ENCODE measurements at regions not wholly inside any gene's neighbourhood (a gene's known extent, or its start where the extent isn't known, plus 50 kb on each side); places are given as distances from the start of the nearest gene placed in this dataset.
A peak's percentile ranks its signal among the peaks of the same experiment; 100 is the strongest.

GRCh38 chr4:178314287-178314686 lies 872.0 kb upstream of the AGA start:
- peaks cover 0 to 1% of the 10 kb centered on the region in 2 donors for H3K36me3 ChIP-seq (replicated peaks in 1 of 2; ENCODE audit: control insufficient read depth in 2 of 2, insufficient read depth in 2 of 2, low read length in 2 of 2)
- no peak overlapping the region for H2BK120ac ChIP-seq (ENCODE audit: low read depth, low read length)
- no peak overlapping the region for H2BK15ac ChIP-seq (ENCODE audit: low read length)
- H2AFZ ChIP-seq (ENCODE audit: low read length): no peak overlapping the region
- H3K18ac ChIP-seq (ENCODE audit: low read length): no peak overlapping the region
- H3K4me3 ChIP-seq (ENCODE audit: low read length in 2 of 2): no peak overlapping the region
- no peak for DNase-seq (ENCODE audit: low spot score)
- H3K23ac ChIP-seq (ENCODE audit: low read depth, low read length, poor library complexity): no peak overlapping the region
- H3K27me3 ChIP-seq (ENCODE audit: control insufficient read depth in 3 of 3, insufficient read depth in 3 of 3, low read depth in 1 of 3, low read length in 3 of 3): no peaks in the 10 kb centered on the region
- H3K4ac ChIP-seq (ENCODE audit: low read length): no peak overlapping the region
- peaks cover 0 to 3% of the 10 kb centered on the region in 2 donors for H3K4me1 ChIP-seq (ENCODE audit: control insufficient read depth in 2 of 2, insufficient read depth in 1 of 2, low read depth in 1 of 2, low read length in 2 of 2)
- H4K91ac ChIP-seq (ENCODE audit: low read depth, low read length, poor library complexity): no peak overlapping the region
- H3K27ac ChIP-seq (replicated peaks; ENCODE audit: low read length): no peak overlapping the region
- H3K9ac ChIP-seq (ENCODE audit: low read depth, low read length, poor library complexity): no peak overlapping the region
- H4K8ac ChIP-seq (ENCODE audit: low read depth, low read length): no peak overlapping the region
- H3K79me1 ChIP-seq (ENCODE audit: low read depth, low read length): no peaks in the 10 kb centered on the region
- peaks cover 0 to 2% of the 10 kb centered on the region in 2 donors for H3K9me3 ChIP-seq (replicated peaks in 1 of 2; ENCODE audit: control insufficient read depth in 2 of 2, insufficient read depth in 1 of 2, low read depth in 1 of 2, low read length in 2 of 2)
- no peak overlapping the region for H2AK5ac ChIP-seq (ENCODE audit: low read depth, low read length)
- H3K14ac ChIP-seq (ENCODE audit: low read length): no peak overlapping the region
- no CpG with 5 or more reads among the region's 3 CpGs for WGBS, 2 donors (ENCODE audit: extremely low coverage in 2 of 2, insufficient read length in 2 of 2, insufficient replicate concordance in 1 of 2)
- no peak overlapping the region for H2BK5ac ChIP-seq (ENCODE audit: low read length)
- H2BK12ac ChIP-seq (ENCODE audit: low read length): no peak overlapping the region
- H3K4me2 ChIP-seq (ENCODE audit: insufficient read depth, low read length, poor library complexity, severe bottlenecking): no peak overlapping the region

- Histone ChIP-seq H3K27ac (replicated peaks; ENCODE audit: low read length) (no peak overlapping the region), H4K91ac (ENCODE audit: low read depth, low read length, poor library complexity) (no peak overlapping the region), H3K4me2 (ENCODE audit: insufficient read depth, low read length, poor library complexity, severe bottlenecking) (no peak overlapping the region), H2BK15ac (ENCODE audit: low read length) (no peak overlapping the region), H3K18ac (ENCODE audit: low read length) (no peak overlapping the region), H4K8ac (ENCODE audit: low read depth, low read length) (peak overlapping the region; percentile 43), H3K79me1 (ENCODE audit: low read depth, low read length) (no peaks in the 10 kb centered on the region), H2BK5ac (ENCODE audit: low read length) (no peak overlapping the region), H2AK5ac (ENCODE audit: low read depth, low read length) (no peak overlapping the region), H3K9me3 (replicated peaks in 1 of 2; ENCODE audit: control insufficient read depth in 2 of 2, insufficient read depth in 1 of 2, low read depth in 1 of 2, low read length in 2 of 2) (peaks cover 0 to 3% of the 10 kb centered on the region in 2 donors), H2BK12ac (ENCODE audit: low read length) (no peak overlapping the region), H3K36me3 (replicated peaks in 1 of 2; ENCODE audit: control insufficient read depth in 2 of 2, insufficient read depth in 2 of 2, low read length in 2 of 2) (no peaks in the 10 kb centered on the region), H3K14ac (ENCODE audit: low read length) (peak overlapping the region; percentile 82), H3K9ac (ENCODE audit: low read depth, low read length, poor library complexity) (no peak overlapping the region), H3K4me1 (ENCODE audit: control insufficient read depth in 2 of 2, insufficient read depth in 1 of 2, low read depth in 1 of 2, low read length in 2 of 2) (peaks cover 0 to 3% of the 10 kb centered on the region in 2 donors), H3K27me3 (ENCODE audit: control insufficient read depth in 3 of 3, insufficient read depth in 3 of 3, low read depth in 1 of 3, low read length in 3 of 3) (no peaks in the 10 kb centered on the region), H2BK120ac (ENCODE audit: low read depth, low read length) (no peak overlapping the region), H3K4ac (ENCODE audit: low read length) (no peak overlapping the region), H3K23ac (ENCODE audit: low read depth, low read length, poor library complexity) (no peak overlapping the region), H3K4me3 (ENCODE audit: low read length in 2 of 2) (no peak overlapping the region), H2AFZ (ENCODE audit: low read length) (peak overlapping the region; percentile 35)
- WGBS, 2 donors (ENCODE audit: extremely low coverage in 2 of 2, insufficient read length in 2 of 2, insufficient replicate concordance in 1 of 2): no CpG with 5 or more reads among the region's 2 CpGs
- DNase-seq (ENCODE audit: low spot score): no peak
Observed at GRCh38 chr4:178316211-178316610, 874.0 kb upstream of the AGA start.

GRCh38 chr4:178320003-178320402 lies 877.8 kb upstream of the AGA start:
- H2AFZ ChIP-seq (ENCODE audit: low read length): no peak overlapping the region
- no peaks in the 10 kb centered on the region for H3K27me3 ChIP-seq (ENCODE audit: control insufficient read depth in 3 of 3, insufficient read depth in 3 of 3, low read depth in 1 of 3, low read length in 3 of 3)
- H3K4ac ChIP-seq (ENCODE audit: low read length): no peak overlapping the region
- H3K36me3 ChIP-seq (replicated peaks in 1 of 2; ENCODE audit: control insufficient read depth in 2 of 2, insufficient read depth in 2 of 2, low read length in 2 of 2): no peaks in the 10 kb centered on the region
- H3K4me1 ChIP-seq (ENCODE audit: control insufficient read depth in 2 of 2, insufficient read depth in 1 of 2, low read depth in 1 of 2, low read length in 2 of 2): peaks cover 0 to 3% of the 10 kb centered on the region in 2 donors
- H3K9me3 ChIP-seq (replicated peaks in 1 of 2; ENCODE audit: control insufficient read depth in 2 of 2, insufficient read depth in 1 of 2, low read depth in 1 of 2, low read length in 2 of 2): peaks cover 0 to 4% of the 10 kb centered on the region in 2 donors
- no peak overlapping the region for H4K8ac ChIP-seq (ENCODE audit: low read depth, low read length)
- no peak overlapping the region for H3K4me2 ChIP-seq (ENCODE audit: insufficient read depth, low read length, poor library complexity, severe bottlenecking)
- H2BK120ac ChIP-seq (ENCODE audit: low read depth, low read length): no peak overlapping the region
- WGBS, 2 donors (ENCODE audit: extremely low coverage in 2 of 2, insufficient read length in 2 of 2, insufficient replicate concordance in 1 of 2): no CpG with 5 or more reads among the region's 1 CpG
- no peak for DNase-seq (ENCODE audit: low spot score)
- H3K14ac ChIP-seq (ENCODE audit: low read length): no peak overlapping the region
- no peak overlapping the region for H3K9ac ChIP-seq (ENCODE audit: low read depth, low read length, poor library complexity)
- H2AK5ac ChIP-seq (ENCODE audit: low read depth, low read length): no peak overlapping the region
- no peak overlapping the region for H3K27ac ChIP-seq (replicated peaks; ENCODE audit: low read length)
- no peak overlapping the region for H2BK5ac ChIP-seq (ENCODE audit: low read length)
- no peak overlapping the region for H2BK12ac ChIP-seq (ENCODE audit: low read length)
- H3K79me1 ChIP-seq (ENCODE audit: low read depth, low read length): no peaks in the 10 kb centered on the region
- H3K23ac ChIP-seq (ENCODE audit: low read depth, low read length, poor library complexity): no peak overlapping the region
- H3K4me3 ChIP-seq (ENCODE audit: low read length in 2 of 2): no peak overlapping the region
- no peak overlapping the region for H3K18ac ChIP-seq (ENCODE audit: low read length)
- H4K91ac ChIP-seq (ENCODE audit: low read depth, low read length, poor library complexity): no peak overlapping the region
- no peak overlapping the region for H2BK15ac ChIP-seq (ENCODE audit: low read length)

- Histone ChIP-seq H3K27me3 (ENCODE audit: control insufficient read depth in 3 of 3, insufficient read depth in 3 of 3, low read depth in 1 of 3, low read length in 3 of 3) (no peaks in the 10 kb centered on the region), H3K4ac (ENCODE audit: low read length) (no peak overlapping the region), H3K4me1 (ENCODE audit: control insufficient read depth in 2 of 2, insufficient read depth in 1 of 2, low read depth in 1 of 2, low read length in 2 of 2) (no peaks in the 10 kb centered on the region), H3K23ac (ENCODE audit: low read depth, low read length, poor library complexity) (no peak overlapping the region), H3K9ac (ENCODE audit: low read depth, low read length, poor library complexity) (no peak overlapping the region), H2BK15ac (ENCODE audit: low read length) (no peak overlapping the region), H3K4me3 (ENCODE audit: low read length in 2 of 2) (no peak overlapping the region), H4K8ac (ENCODE audit: low read depth, low read length) (no peak overlapping the region), H3K4me2 (ENCODE audit: insufficient read depth, low read length, poor library complexity, severe bottlenecking) (no peak overlapping the region), H4K91ac (ENCODE audit: low read depth, low read length, poor library complexity) (no peak overlapping the region), H3K18ac (ENCODE audit: low read length) (no peak overlapping the region), H2AK5ac (ENCODE audit: low read depth, low read length) (no peak overlapping the region), H2BK12ac (ENCODE audit: low read length) (no peak overlapping the region), H2BK120ac (ENCODE audit: low read depth, low read length) (no peak overlapping the region), H3K14ac (ENCODE audit: low read length) (no peak overlapping the region), H2AFZ (ENCODE audit: low read length) (no peak overlapping the region), H3K36me3 (replicated peaks in 1 of 2; ENCODE audit: control insufficient read depth in 2 of 2, insufficient read depth in 2 of 2, low read length in 2 of 2) (no peaks in the 10 kb centered on the region), H3K27ac (replicated peaks; ENCODE audit: low read length) (no peak overlapping the region), H3K79me1 (ENCODE audit: low read depth, low read length) (no peaks in the 10 kb centered on the region), H3K9me3 (replicated peaks in 1 of 2; ENCODE audit: control insufficient read depth in 2 of 2, insufficient read depth in 1 of 2, low read depth in 1 of 2, low read length in 2 of 2) (peaks cover 0 to 4% of the 10 kb centered on the region in 2 donors), H2BK5ac (ENCODE audit: low read length) (no peak overlapping the region)
- DNase-seq (ENCODE audit: low spot score): no peak
- no CpG with 5 or more reads among the region's 5 CpGs for WGBS, 2 donors (ENCODE audit: extremely low coverage in 2 of 2, insufficient read length in 2 of 2, insufficient replicate concordance in 1 of 2)
Observed at GRCh38 chr4:178322524-178323183, 880.4 kb upstream of the AGA start.

Data from neuronal stem cell (in vitro differentiated cells).